OCI-LY1 (cell line): ENCODE measurements at regions not wholly inside any gene's neighbourhood (a gene's known extent, or its start where the extent isn't known, plus 50 kb on each side); places are given as distances from the start of the nearest gene placed in this dataset.

Source experiments
- H2AFZ ChIP-seq: fragments of 200-600 bp; sonication (generic), shearing (Covaris generic); 2 replicates; pipeline ENCODE4 v1.6.0; 2014; ENCODE audit warnings: antibody characterized with exemption, mild to moderate bottlenecking, low read length
- H3F3A ChIP-seq: fragments of 200-600 bp; sonication (generic), shearing (Covaris generic); 2 replicates; pipeline ENCODE4 v1.6.0; 2014; ENCODE audit warnings: mild to moderate bottlenecking, antibody characterized with exemption, low read length, moderate library complexity; ENCODE audit not compliant: insufficient read depth
- H3K27ac ChIP-seq: fragments of 200-600 bp; sonication (generic); 2 replicates; pipeline ENCODE4 v1.5.1; 2014; ENCODE audit warnings: low read length, mixed run types, mild to moderate bottlenecking, low read depth; ENCODE audit not compliant: poor library complexity, severe bottlenecking
- H3K27me3 ChIP-seq: fragments of 200-600 bp; sonication (generic); 2 replicates; pipeline ENCODE4 v1.6.0; 2014; ENCODE audit warnings: antibody characterized with exemption, mild to moderate bottlenecking, low read length, moderate library complexity; ENCODE audit not compliant: insufficient read depth
- H3K36me3 ChIP-seq: fragments of 200-600 bp; sonication (generic); 2 replicates; pipeline ENCODE4 v1.6.1; 2014; ENCODE audit warnings: mild to moderate bottlenecking, antibody characterized with exemption, low read length, moderate library complexity, mixed read lengths; ENCODE audit not compliant: insufficient read depth
- H3K4me1 ChIP-seq: fragments of 200-600 bp; sonication (generic); 2 replicates; pipeline ENCODE4 v1.5.1; 2014; ENCODE audit warnings: mild to moderate bottlenecking, low read length, moderate library complexity; ENCODE audit not compliant: insufficient read depth, severe bottlenecking
- H3K4me2 ChIP-seq: fragments of 200-600 bp; sonication (generic), shearing (Covaris generic); 2 replicates; pipeline ENCODE4 v1.6.1; 2014; ENCODE audit warnings: low read length
- H3K4me3 ChIP-seq: fragments of 200-600 bp; sonication (generic); 2 replicates; pipeline ENCODE4 v1.5.1; 2014; ENCODE audit warnings: low read length, low read depth, mild to moderate bottlenecking, mixed read lengths; ENCODE audit not compliant: poor library complexity, severe bottlenecking
- H3K79me2 ChIP-seq: fragments of 200-600 bp; shearing (Covaris generic); 2 replicates; pipeline ENCODE4 v1.6.1; 2016; ENCODE audit warnings: mixed run types, low read length, mixed read lengths; ENCODE audit not compliant: insufficient read depth
- H3K9ac ChIP-seq: fragments of 200-600 bp; sonication (generic), shearing (Covaris generic); 2 replicates; pipeline ENCODE4 v1.6.1; 2014; ENCODE audit warnings: mild to moderate bottlenecking, low read length, mixed read lengths
- H3K9me2 ChIP-seq: fragments of 200-600 bp; sonication (generic), shearing (Covaris generic); 2 replicates; pipeline ENCODE4 v1.6.1; 2014; ENCODE audit warnings: low read depth, mild to moderate bottlenecking, low read length, mixed read lengths
- H3K9me3 ChIP-seq: fragments of 200-600 bp; shearing (Covaris generic); 2 replicates; pipeline ENCODE4 v1.6.1; 2014; ENCODE audit warnings: low read length, mixed read lengths
- H4K20me1 ChIP-seq: fragments of 200-600 bp; sonication (generic), shearing (Covaris generic); 2 replicates; pipeline ENCODE4 v1.6.0; 2016; ENCODE audit warnings: mild to moderate bottlenecking, low read length; ENCODE audit not compliant: insufficient read depth
- CTCF ChIP-seq: fragments of 200-600 bp; sonication (generic), shearing (Covaris generic); IDR thresholded peaks from 2 replicates; pipeline ENCODE4 v1.5.1; 2017; ENCODE audit warnings: mild to moderate bottlenecking, antibody characterized with exemption, low read length, moderate library complexity, mixed read lengths
- EZH2 ChIP-seq: fragments of 200-600 bp; sonication (generic), shearing (Covaris generic); IDR thresholded peaks from 2 replicates; pipeline ENCODE4 v1.8.0; 2017; ENCODE audit warnings: borderline replicate concordance, mixed run types, mild to moderate bottlenecking, antibody characterized with exemption, low read length, moderate library complexity, mixed read lengths

GRCh38 chr9:87013490-87013889, 66.2 kb upstream of the GAS1 start:
- Histone ChIP-seq H3K79me2 (no peaks in the 10 kb centered on the region), H2AFZ (no peak overlapping the region), H4K20me1 (no peaks in the 10 kb centered on the region), H3K27me3 (no peaks in the 10 kb centered on the region), H3K4me3 (no peak overlapping the region), H3K9me3 (no peaks in the 10 kb centered on the region), H3K36me3 (no peaks in the 10 kb centered on the region), H3K4me2 (no peak overlapping the region), H3K27ac (no peak overlapping the region), H3K9ac (no peak overlapping the region), H3K4me1 (no peaks in the 10 kb centered on the region), H3K9me2 (no peaks in the 10 kb centered on the region), H3F3A (no peaks in the 10 kb centered on the region)
- TF ChIP-seq EZH2 (no peak), CTCF (no peak)

GRCh38 chr9:87014436-87014835, 67.1 kb upstream of the GAS1 start:
- Histone ChIP-seq H2AFZ (no peak overlapping the region), H3K9ac (no peak overlapping the region), H3K9me3 (no peaks in the 10 kb centered on the region), H3F3A (no peaks in the 10 kb centered on the region), H3K36me3 (no peaks in the 10 kb centered on the region), H3K27me3 (no peaks in the 10 kb centered on the region), H3K27ac (no peak overlapping the region), H3K4me2 (no peak overlapping the region), H3K9me2 (no peaks in the 10 kb centered on the region), H4K20me1 (no peaks in the 10 kb centered on the region), H3K4me1 (no peaks in the 10 kb centered on the region), H3K4me3 (no peak overlapping the region), H3K79me2 (no peaks in the 10 kb centered on the region)
- TF ChIP-seq EZH2 (no peak), CTCF (no peak)

- Histone ChIP-seq H3K27me3 (no peaks in the 10 kb centered on the region), H3K9me2 (no peaks in the 10 kb centered on the region), H3K36me3 (no peaks in the 10 kb centered on the region), H3K4me3 (no peak overlapping the region), H3K4me1 (no peaks in the 10 kb centered on the region), H2AFZ (no peak overlapping the region), H3K4me2 (no peak overlapping the region), H3K9ac (no peak overlapping the region), H4K20me1 (no peaks in the 10 kb centered on the region), H3K27ac (no peak overlapping the region), H3K79me2 (no peaks in the 10 kb centered on the region), H3K9me3 (no peaks in the 10 kb centered on the region), H3F3A (no peaks in the 10 kb centered on the region)
- no peak for TF ChIP-seq CTCF
These were observed 69.4 kb upstream of the GAS1 start for GRCh38 chr9:87016681-87017080.
